ENCODE measurements at regions not wholly inside any gene's neighbourhood (a gene's known extent, or its start where the extent isn't known, plus 50 kb on each side); places are given as distances from the start of the nearest gene placed in this dataset.

- Histone ChIP-seq H3K9ac (ENCODE audit: low read length) (no peak overlapping the region), H3K27ac (ENCODE audit: low read depth, low read length) (no peak overlapping the region), H2AFZ (ENCODE audit: low read depth, low read length, poor library complexity, severe bottlenecking) (no peak overlapping the region), H3K4me1 (ENCODE audit: control insufficient read depth in 1 of 2, insufficient read depth in 2 of 2, low read length in 2 of 2) (no peaks in the 10 kb centered on the region), H3K9me2 (ENCODE audit: insufficient read depth) (0 out of 2 replicates have a peak, but pooled peaks cover 5% of the 10 kb centered on the region), H3K9me3 (ENCODE audit: control insufficient read depth in 1 of 2, insufficient read depth in 1 of 2, low read depth in 1 of 2, low read length in 2 of 2) (no peaks in the 10 kb centered on the region), H3K79me2 (ENCODE audit: insufficient read depth, low read length) (no peaks in the 10 kb centered on the region), H4K20me1 (ENCODE audit: insufficient read depth) (no peaks in the 10 kb centered on the region), H3K4me3 (replicated peaks in 1 of 2; ENCODE audit: low read depth in 1 of 2, low read length in 2 of 2) (no peak overlapping the region), H3K27me3 (ENCODE audit: insufficient read depth, low read length) (no peaks in the 10 kb centered on the region), H3K36me3 (ENCODE audit: control insufficient read depth in 1 of 2, insufficient read depth in 2 of 2, low read length in 2 of 2) (no peaks in the 10 kb centered on the region), H3K4me2 (ENCODE audit: low read length) (no peak overlapping the region)
- RAD21 ChIA-PET (ENCODE audit: low non-redundant PET in 1 of 2, low total read pairs in 2 of 2, uncharacterized antibody in 2 of 2, unreplicated experiment in 2 of 2): no interaction called here
- ATAC-seq (no peak), DNase-seq (ENCODE audit: low read depth, low spot score) (no peak)
- CTCF ChIA-PET: no interaction called here
- POLR2A ChIA-PET: no interaction called here
- intact Hi-C loops (cut with micrococcal nuclease): no loop called here
- TF ChIP-seq JUND (IDR thresholded peaks at IDR 0.05): no peak
- no peak for TF ChIP-seq SIN3A (IDR thresholded peaks at IDR 0.05; ENCODE audit: low read depth)
- TF ChIP-seq RAD21 (IDR thresholded peaks at IDR 0.05; ENCODE audit: low read depth): no peak
- TF ChIP-seq ZNF274 (IDR thresholded peaks at IDR 0.05; ENCODE audit: low read depth, low read length): no peak
- TF ChIP-seq ATF3 (IDR thresholded peaks at IDR 0.05): no peak
- TF ChIP-seq ZBTB33 (IDR thresholded peaks at IDR 0.05; ENCODE audit: extremely low read depth, insufficient replicate concordance, low read length): no peak
- no peak for TF ChIP-seq POLR2AphosphoS5 (IDR thresholded peaks at IDR 0.05; ENCODE audit: low read depth, low read length)
- TF ChIP-seq SP1 (IDR thresholded peaks at IDR 0.05; ENCODE audit: low read depth): no peak
- no TSS peak for BruUV-seq (replicated peaks)
These were observed 207.8 kb upstream of the CTBP2 start for GRCh38 chr10:125368146-125368545.

GRCh38 chr10:125363791-125364190, 203.4 kb upstream of the CTBP2 start:
- Histone ChIP-seq H3K4me1 (ENCODE audit: control insufficient read depth in 1 of 2, insufficient read depth in 2 of 2, low read length in 2 of 2) (no peaks in the 10 kb centered on the region), H3K9ac (ENCODE audit: low read length) (no peak overlapping the region), H3K4me2 (ENCODE audit: low read length) (no peak overlapping the region), H4K20me1 (ENCODE audit: insufficient read depth) (no peaks in the 10 kb centered on the region), H3K79me2 (ENCODE audit: insufficient read depth, low read length) (no peaks in the 10 kb centered on the region), H2AFZ (ENCODE audit: low read depth, low read length, poor library complexity, severe bottlenecking) (no peak overlapping the region), H3K9me2 (ENCODE audit: insufficient read depth) (0 out of 2 replicates have a peak, but pooled peaks cover 5% of the 10 kb centered on the region), H3K36me3 (ENCODE audit: control insufficient read depth in 1 of 2, insufficient read depth in 2 of 2, low read length in 2 of 2) (no peaks in the 10 kb centered on the region), H3K9me3 (ENCODE audit: control insufficient read depth in 1 of 2, insufficient read depth in 1 of 2, low read depth in 1 of 2, low read length in 2 of 2) (no peaks in the 10 kb centered on the region), H3K4me3 (replicated peaks in 1 of 2; ENCODE audit: low read depth in 1 of 2, low read length in 2 of 2) (no peak overlapping the region), H3K27me3 (ENCODE audit: insufficient read depth, low read length) (no peaks in the 10 kb centered on the region), H3K27ac (ENCODE audit: low read depth, low read length) (no peak overlapping the region)
- CTCF ChIA-PET: no interaction called here
- no TSS peak for BruUV-seq (replicated peaks)
- intact Hi-C loops (cut with micrococcal nuclease): no loop called here
- no peak for DNase-seq (ENCODE audit: low read depth, low spot score)
- ATAC-seq: no peak
- RAD21 ChIA-PET (ENCODE audit: low non-redundant PET in 1 of 2, low total read pairs in 2 of 2, uncharacterized antibody in 2 of 2, unreplicated experiment in 2 of 2): interaction anchor here in 1 of 2 experiments (0.6 kb wide), 1 partner anchor 1519 kb away, joined by 3 read pairs; no protein-coding TSS in a partner anchor
- POLR2A ChIA-PET: interaction anchor here (1.0 kb wide), 1 partner anchor 11 kb away, joined by 3 read pairs; no protein-coding TSS in a partner anchor
- TF ChIP-seq RAD21 (IDR thresholded peaks at IDR 0.05; ENCODE audit: low read depth) (no peak), JUND (IDR thresholded peaks at IDR 0.05) (no peak), YY1 (IDR thresholded peaks at IDR 0.05; ENCODE audit: extremely low read depth, insufficient replicate concordance, low read depth, low read length) (no peak), CBX3 (IDR thresholded peaks at IDR 0.05; ENCODE audit: low read depth) (no peak), REST (IDR thresholded peaks at IDR 0.05; ENCODE audit: low read depth) (no peak), SRF (IDR thresholded peaks at IDR 0.05; ENCODE audit: low read depth) (no peak), CEBPB (IDR thresholded peaks at IDR 0.05; ENCODE audit: low read depth) (no peak), ELF1 (IDR thresholded peaks at IDR 0.05; ENCODE audit: borderline replicate concordance, low read depth) (no peak), TCF7L2 (IDR thresholded peaks at IDR 0.05; ENCODE audit: borderline replicate concordance, extremely low read depth, insufficient read depth, insufficient read length) (no peak), POLR2AphosphoS5 (IDR thresholded peaks at IDR 0.05; ENCODE audit: low read depth, low read length) (no peak)

Data from HCT116 (cell line).